GM23338 (cell line): ENCODE measurements at regions not wholly inside any gene's neighbourhood (a gene's known extent, or its start where the extent isn't known, plus 50 kb on each side); places are given as distances from the start of the nearest gene placed in this dataset.

Experiments
- ATAC-seq: fragments of 200-7000 bp; cut with Tn5 transposase; 3 replicates; pipeline ENCODE4 v1.9.1; 2020
- DNase-seq: peaks from one replicate; pipeline ENCODE4 v3.0.0-alpha.2; 2015; ENCODE audit warnings: low spot score
- H2AFZ ChIP-seq: fragments of 200-600 bp; sonication (generic); 2 replicates; pipeline ENCODE4 v1.8.0; 2016; ENCODE audit warnings: antibody characterized with exemption, mild to moderate bottlenecking, moderate library complexity
- H3F3A ChIP-seq: fragments of 200-600 bp; sonication (generic); replicated peaks from 2 replicates; pipeline ENCODE4 v1.8.0; 2017; ENCODE audit warnings: antibody characterized with exemption, mixed run types, low read depth
- H3K27ac ChIP-seq: fragments of 200-600 bp; sonication (generic); 2 replicates; pipeline ENCODE4 v1.6.1; 2016; ENCODE audit warnings: low read depth
- H3K27me3 ChIP-seq: fragments of 200-600 bp; sonication (generic); 2 replicates; pipeline ENCODE4 v1.8.0; 2016; ENCODE audit warnings: mild to moderate bottlenecking, mixed run types, moderate library complexity; ENCODE audit not compliant: insufficient read depth
- H3K36me3 ChIP-seq: fragments of 200-600 bp; sonication (generic); 2 replicates; pipeline ENCODE4 v1.8.0; 2016; ENCODE audit warnings: mild to moderate bottlenecking; ENCODE audit not compliant: insufficient read depth
- H3K4me1 ChIP-seq: fragments of 200-600 bp; sonication (generic); 2 replicates; pipeline ENCODE4 v1.8.0; 2016; ENCODE audit warnings: mild to moderate bottlenecking, moderate library complexity; ENCODE audit not compliant: insufficient read depth
- H3K4me2 ChIP-seq: fragments of 200-600 bp; sonication (generic); 2 replicates; pipeline ENCODE4 v1.7.1; 2017; ENCODE audit warnings: mixed run types
- H3K4me3 ChIP-seq: fragments of 200-600 bp; sonication (generic); 2 replicates; pipeline ENCODE4 v1.6.1; 2016; ENCODE audit warnings: mixed run types
- H3K79me2 ChIP-seq: fragments of 200-600 bp; sonication (generic); replicated peaks from 2 replicates; pipeline ENCODE4 v1.8.0; 2017; ENCODE audit warnings: mild to moderate bottlenecking; ENCODE audit not compliant: insufficient read depth
- H3K9me2 ChIP-seq: fragments of 200-600 bp; sonication (generic); 2 replicates; pipeline ENCODE4 v1.8.0; 2017; ENCODE audit not compliant: insufficient read depth
- H4K20me1 ChIP-seq: fragments of 200-600 bp; sonication (generic); replicated peaks from 2 replicates; pipeline ENCODE4 v1.8.0; 2017; ENCODE audit warnings: mild to moderate bottlenecking; ENCODE audit not compliant: insufficient read depth
- H3K27ac Mint-ChIP-seq: 2 replicates; pipeline ENCODE4 v1.8.0; 2020; ENCODE audit warnings: inconsistent platforms, mild to moderate bottlenecking, moderate library complexity, mixed read lengths
- H3K27me3 Mint-ChIP-seq: 3 replicates; pipeline ENCODE4 v1.8.0; 2022; ENCODE audit warnings: low read depth, mild to moderate bottlenecking, moderate library complexity, mixed read lengths, inconsistent platforms; ENCODE audit not compliant: insufficient read depth, poor library complexity
- H3K36me3 Mint-ChIP-seq: 3 replicates; pipeline ENCODE4 v1.8.0; 2021; ENCODE audit warnings: low read depth, mild to moderate bottlenecking, inconsistent platforms, moderate library complexity, mixed read lengths
- H3K4me1 Mint-ChIP-seq: 3 replicates; pipeline ENCODE4 v1.8.0; 2020; ENCODE audit warnings: mild to moderate bottlenecking, inconsistent platforms, mixed read lengths
- H3K4me3 Mint-ChIP-seq: 3 replicates; pipeline ENCODE4 v1.8.0; 2021; ENCODE audit warnings: moderate library complexity, mild to moderate bottlenecking, inconsistent platforms, mixed read lengths
- H3K9me3 Mint-ChIP-seq: 3 replicates; pipeline ENCODE4 v1.8.0; 2020; ENCODE audit warnings: moderate library complexity, mild to moderate bottlenecking, inconsistent platforms, mixed read lengths
- CREB1 ChIP-seq: fragments of 250-450 bp; sonication (Bioruptor Pico); IDR thresholded peaks from 2 replicates; pipeline ENCODE4 v1.5.0; 2020; ENCODE audit warnings: low read depth, mild to moderate bottlenecking, moderate library complexity
- ETS1 ChIP-seq: IDR thresholded peaks from 2 replicates; pipeline ENCODE4 v1.6.1; 2016; ENCODE audit warnings: antibody characterized with exemption
- EZH2 ChIP-seq: fragments of 200-600 bp; sonication (generic); IDR thresholded peaks from one replicate; pipeline ENCODE4 v1.8.0; 2017; ENCODE audit warnings: antibody characterized with exemption, mild to moderate bottlenecking, low read depth; ENCODE audit not compliant: unreplicated experiment
- EZH2phosphoT487 ChIP-seq: fragments of 200-600 bp; sonication (generic); IDR thresholded peaks from one replicate; pipeline ENCODE4 v1.8.1; 2018; ENCODE audit warnings: antibody characterized with exemption; ENCODE audit not compliant: unreplicated experiment
- JUNB ChIP-seq: IDR thresholded peaks from one replicate; pipeline ENCODE4 v1.6.1; 2016; ENCODE audit warnings: antibody characterized with exemption; ENCODE audit not compliant: unreplicated experiment
- NANOG ChIP-seq: IDR thresholded peaks from 2 replicates; pipeline ENCODE4 v1.6.1; 2016; ENCODE audit warnings: antibody characterized with exemption, borderline replicate concordance
- POLR2AphosphoS5 ChIP-seq: IDR thresholded peaks from 2 replicates; pipeline ENCODE4 v1.6.1; 2016; ENCODE audit warnings: antibody characterized with exemption, low read depth
- REST ChIP-seq: IDR thresholded peaks from one replicate; pipeline ENCODE4 v1.6.1; 2018; ENCODE audit warnings: antibody characterized with exemption; ENCODE audit not compliant: unreplicated experiment
- STAT1 ChIP-seq: IDR thresholded peaks from one replicate; pipeline ENCODE4 v1.6.1; 2016; ENCODE audit warnings: antibody characterized with exemption; ENCODE audit not compliant: unreplicated experiment
- ZNF331 ChIP-seq: fragments of 250-450 bp; sonication (Bioruptor Pico); IDR thresholded peaks from 2 replicates; pipeline ENCODE4 v1.5.0; 2020; ENCODE audit warnings: low read depth, mild to moderate bottlenecking, moderate library complexity
- ZNF462 ChIP-seq: fragments of 250-450 bp; sonication (Bioruptor Pico); IDR thresholded peaks from 2 replicates; pipeline ENCODE4 v1.5.0; 2020; ENCODE audit warnings: mild to moderate bottlenecking, moderate library complexity

- Mint-ChIP-seq H3K36me3 (no peaks in the 10 kb centered on the region), H3K9me3 (peaks cover 3% of the 10 kb centered on the region; the same call in 1 of the 3 replicates), H3K4me1 (peaks cover 12% of the 10 kb centered on the region), H3K27ac (no peak overlapping the region), H3K4me3 (no peak overlapping the region), H3K27me3 (no peaks in the 10 kb centered on the region)
- H3K27me3 ChIP-seq: no peaks in the 10 kb centered on the region
- H4K20me1 ChIP-seq: no peaks in the 10 kb centered on the region
- DNase-seq (no peak), ATAC-seq (no peak)
- H3K4me3 ChIP-seq: no peak overlapping the region
- no peaks in the 10 kb centered on the region for H3K36me3 ChIP-seq
- peaks cover 6% of the 10 kb centered on the region for H3K4me1 ChIP-seq
- H3K27ac ChIP-seq: no peak overlapping the region
- 0 out of 2 replicates have a peak, but pooled peaks cover 3% of the 10 kb centered on the region for H3K9me2 ChIP-seq
- H3F3A ChIP-seq: no peaks in the 10 kb centered on the region
- H2AFZ ChIP-seq: no peak overlapping the region
- TF ChIP-seq STAT1 (no peak), REST (no peak), CREB1 (no peak), JUNB (no peak), ETS1 (no peak), POLR2AphosphoS5 (no peak), EZH2phosphoT487 (no peak), ZNF462 (no peak), EZH2 (no peak), ZNF331 (no peak), NANOG (no peak)
- no peak overlapping the region for H3K4me2 ChIP-seq
- H3K79me2 ChIP-seq: no peaks in the 10 kb centered on the region
Measured at GRCh38 chr15:31591908-31592307, 265.3 kb downstream of the KLF13 start.
